Loucy (cell line): ENCODE measurements at regions not wholly inside any gene's neighbourhood (a gene's known extent, or its start where the extent isn't known, plus 50 kb on each side); places are given as distances from the start of the nearest gene placed in this dataset.

Experiments used
- CTCF ChIP-seq: fragments of 200-600 bp; sonication (generic); conservative IDR thresholded peaks from 2 replicates; pipeline ENCODE4 v1.5.1; 2014; ENCODE audit warnings: mild to moderate bottlenecking, antibody characterized with exemption, low read length
- EZH2phosphoT487 ChIP-seq: fragments of 200-600 bp; IDR thresholded peaks from 2 replicates; pipeline ENCODE4 v1.6.1; 2018; ENCODE audit warnings: antibody characterized with exemption, mild to moderate bottlenecking, moderate library complexity, borderline replicate concordance

GRCh38 chr4:123556526-123556925 is 159.9 kb downstream of the SPRY1 start:
- no peak for TF ChIP-seq CTCF
- TF ChIP-seq EZH2phosphoT487, result no peak
